ENCODE measurements at regions not wholly inside any gene's neighbourhood (a gene's known extent, or its start where the extent isn't known, plus 50 kb on each side); places are given as distances from the start of the nearest gene placed in this dataset.

DNA sequence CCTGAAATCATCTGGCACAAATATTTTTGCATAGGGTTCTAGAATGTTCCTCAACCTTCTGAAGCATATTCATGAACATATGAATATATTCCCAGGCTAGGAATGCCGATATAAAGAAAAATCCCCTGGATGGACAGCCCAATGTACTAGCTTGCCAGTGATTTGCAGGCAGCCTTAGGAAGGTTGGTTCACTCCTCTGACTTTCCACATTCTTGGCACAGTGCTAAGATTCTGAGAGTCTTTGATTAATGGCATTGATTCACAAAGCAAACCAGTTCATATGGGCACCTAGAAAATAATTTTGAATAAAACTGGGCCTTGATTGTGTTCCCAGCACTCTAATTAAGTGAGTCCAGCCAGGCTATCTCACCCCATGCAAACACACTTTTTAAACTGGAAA, 56.9 kb upstream of the ENPP4 start:
- WGBS (ENCODE audit: low lambda C conversion rate): 0% methylated on average over 1 of the region's 1 CpG
- Histone ChIP-seq H3K9me2 (no peaks in the 10 kb centered on the region), H3F3A (replicated peaks; ENCODE audit: insufficient read depth) (no peaks in the 10 kb centered on the region), H3K27me3 (ENCODE audit: insufficient read depth) (peaks cover 13% of the 10 kb centered on the region; the same call in 1 of the 2 replicates), H3K4me2 (no peak overlapping the region), H3K9ac (no peak overlapping the region), H3K4me3 (ENCODE audit: low read depth in 2 of 2, low read length in 1 of 2) (no peak overlapping the region), H3K36me3 (replicated peaks in 1 of 2; ENCODE audit: control insufficient read depth in 1 of 2, insufficient read depth in 2 of 2, low read length in 1 of 2) (no peaks in the 10 kb centered on the region), H3K27ac (ENCODE audit: low read depth in 2 of 2, low read length in 1 of 2) (no peak overlapping the region), H2AFZ (ENCODE audit: low read depth) (no peak overlapping the region), H3K4me1 (ENCODE audit: control insufficient read depth in 1 of 2, insufficient read depth in 2 of 2, low read depth in 1 of 2, low read length in 1 of 2) (no peaks in the 10 kb centered on the region), H3K79me2 (ENCODE audit: insufficient read depth) (no peaks in the 10 kb centered on the region), H4K20me1 (ENCODE audit: insufficient read depth) (no peaks in the 10 kb centered on the region), H3K9me3 (no peaks in the 10 kb centered on the region)
- POLR2A ChIA-PET: no interaction called here
- TF ChIP-seq, protein P1, sequence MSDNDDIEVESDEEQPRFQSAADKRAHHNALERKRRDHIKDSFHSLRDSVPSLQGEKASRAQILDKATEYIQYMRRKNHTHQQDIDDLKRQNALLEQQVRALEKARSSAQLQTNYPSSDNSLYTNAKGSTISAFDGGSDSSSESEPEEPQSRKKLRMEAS (IDR thresholded peaks at IDR 0.05; ENCODE audit: low read depth): no peak
- TF ChIP-seq MEF2A (IDR thresholded peaks at IDR 0.05; ENCODE audit: borderline replicate concordance, low read depth): no peak
- no peak for TF ChIP-seq EZH2phosphoT487 (IDR thresholded peaks at IDR 0.05; ENCODE audit: borderline replicate concordance, low read depth)
- TF ChIP-seq TAF1 (IDR thresholded peaks at IDR 0.05; ENCODE audit: borderline replicate concordance, low read depth, low read length): no peak
- CTCF ChIA-PET: no interaction called here
- DNase-seq: no peak

DNA sequence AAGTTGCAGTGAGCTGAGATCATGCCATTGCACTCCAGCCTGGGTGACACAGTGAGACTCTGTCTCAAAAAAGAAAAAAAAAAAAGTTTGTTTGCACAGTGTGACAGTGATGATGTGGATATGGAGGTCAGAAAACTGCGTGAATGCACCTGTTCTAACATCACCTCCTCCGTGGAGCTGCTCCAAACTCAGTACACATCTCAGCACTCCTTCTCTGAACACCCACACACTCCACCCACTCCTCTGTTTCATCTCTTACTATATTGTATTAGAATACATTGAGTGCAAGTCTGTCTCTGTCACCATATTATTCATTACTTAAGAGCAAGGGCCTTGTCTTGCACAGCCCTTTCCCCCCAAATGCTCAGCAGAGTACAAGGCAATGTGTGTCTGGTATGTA, 51.5 kb upstream of the ENPP4 start:
- H3K4me2 ChIP-seq: no peak overlapping the region
- CTCF ChIA-PET: interaction anchor here (4.3 kb wide), 1 partner anchor 12 kb away, joined by 27 read pairs; no protein-coding TSS in a partner anchor
- H3K27ac ChIP-seq (ENCODE audit: low read depth in 2 of 2, low read length in 1 of 2): no peak overlapping the region
- no peaks in the 10 kb centered on the region for H3K79me2 ChIP-seq (ENCODE audit: insufficient read depth)
- 3% methylated on average over 2 of the region's 2 CpGs for WGBS (ENCODE audit: low lambda C conversion rate)
- no peak for TF ChIP-seq GATA2 (CRISPR knock-in tag; IDR thresholded peaks at IDR 0.05)
- TF ChIP-seq GABPA (IDR thresholded peaks at IDR 0.05; ENCODE audit: low read depth): no peak
- no peak for DNase-seq
- no peaks in the 10 kb centered on the region for H3F3A ChIP-seq (replicated peaks; ENCODE audit: insufficient read depth)
- no peaks in the 10 kb centered on the region for H3K36me3 ChIP-seq (replicated peaks in 1 of 2; ENCODE audit: control insufficient read depth in 1 of 2, insufficient read depth in 2 of 2, low read length in 1 of 2)
- H3K9ac ChIP-seq: no peak overlapping the region
- no peaks in the 10 kb centered on the region for H3K4me1 ChIP-seq (ENCODE audit: control insufficient read depth in 1 of 2, insufficient read depth in 2 of 2, low read depth in 1 of 2, low read length in 1 of 2)
- H3K27me3 ChIP-seq (ENCODE audit: insufficient read depth): peaks cover 22% of the 10 kb centered on the region; the same call in 1 of the 2 replicates
- no peaks in the 10 kb centered on the region for H3K9me3 ChIP-seq
- no peaks in the 10 kb centered on the region for H3K9me2 ChIP-seq
- no peak overlapping the region for H2AFZ ChIP-seq (ENCODE audit: low read depth)
- POLR2A ChIA-PET: no interaction called here
- H3K4me3 ChIP-seq (ENCODE audit: low read depth in 2 of 2, low read length in 1 of 2): no peak overlapping the region
- no peaks in the 10 kb centered on the region for H4K20me1 ChIP-seq (ENCODE audit: insufficient read depth)

DNA sequence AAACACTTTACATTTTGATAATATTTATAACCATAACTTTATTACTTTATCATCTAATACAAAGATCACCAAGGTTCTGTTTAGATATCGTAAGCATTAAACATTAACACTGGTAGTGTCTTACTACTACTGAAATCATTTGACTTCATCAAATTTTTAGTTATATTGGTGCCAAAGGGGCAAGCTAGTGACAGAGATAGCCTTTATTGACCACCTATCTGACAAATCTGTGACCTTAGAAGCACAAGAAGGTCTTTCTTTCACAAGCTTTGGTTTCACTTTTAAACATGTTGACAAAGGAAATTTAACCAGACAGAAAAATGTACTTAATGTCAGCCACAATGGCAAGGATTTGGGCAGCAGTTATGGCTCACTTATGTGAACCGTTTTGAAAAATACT, 50.7 kb upstream of the ENPP4 start:
- ChIA-PET POLR2A (no interaction called here), CTCF (interaction anchor here (1.0 to 4.3 kb wide), 2 partner anchors 11 to 331 kb away, joined by 5 to 27 read pairs; no protein-coding TSS in a partner anchor)
- Histone ChIP-seq H3K36me3 (replicated peaks in 1 of 2; ENCODE audit: control insufficient read depth in 1 of 2, insufficient read depth in 2 of 2, low read length in 1 of 2) (no peaks in the 10 kb centered on the region), H2AFZ (ENCODE audit: low read depth) (no peak overlapping the region), H3K9ac (no peak overlapping the region), H3K4me3 (ENCODE audit: low read depth in 2 of 2, low read length in 1 of 2) (no peak overlapping the region), H3K4me2 (peak overlapping the region; percentile 33; the same call in 1 of the 2 replicates), H3K9me3 (no peaks in the 10 kb centered on the region), H3K9me2 (no peaks in the 10 kb centered on the region), H3K27me3 (ENCODE audit: insufficient read depth) (peaks cover 22% of the 10 kb centered on the region; the same call in 1 of the 2 replicates), H3K4me1 (ENCODE audit: control insufficient read depth in 1 of 2, insufficient read depth in 2 of 2, low read depth in 1 of 2, low read length in 1 of 2) (no peaks in the 10 kb centered on the region), H3K79me2 (ENCODE audit: insufficient read depth) (no peaks in the 10 kb centered on the region), H3K27ac (ENCODE audit: low read depth in 2 of 2, low read length in 1 of 2) (no peak overlapping the region), H4K20me1 (ENCODE audit: insufficient read depth) (no peaks in the 10 kb centered on the region), H3F3A (replicated peaks; ENCODE audit: insufficient read depth) (no peaks in the 10 kb centered on the region)
- WGBS (ENCODE audit: low lambda C conversion rate): 4% methylated on average over 2 of the region's 2 CpGs
- DNase-seq: no peak
- TF ChIP-seq JUND (IDR thresholded peaks at IDR 0.05) (no peak), NRF1 (IDR thresholded peaks at IDR 0.05; ENCODE audit: low read depth, low read length) (no peak), NFIC (IDR thresholded peaks at IDR 0.05; ENCODE audit: borderline replicate concordance) (no peak), YY1 (IDR thresholded peaks at IDR 0.05; ENCODE audit: low read depth) (no peak), CHD2 (IDR thresholded peaks at IDR 0.05; ENCODE audit: low read length, partially characterized antibody) (no peak), GATA2 (CRISPR knock-in tag; IDR thresholded peaks at IDR 0.05) (no peak), RFX5 (IDR thresholded peaks at IDR 0.05; ENCODE audit: low read length) (no peak), EP300 (IDR thresholded peaks at IDR 0.05; ENCODE audit: borderline replicate concordance in 1 of 2, low read depth in 1 of 2, low read length in 1 of 2) (no peak), TEAD4 (IDR thresholded peaks at IDR 0.05; ENCODE audit: borderline replicate concordance, insufficient read depth) (no peak), FOXM1 (IDR thresholded peaks at IDR 0.05; ENCODE audit: low read depth) (no peak), SMC3 (IDR thresholded peaks at IDR 0.05; ENCODE audit: low read depth, low read length) (no peak), MXI1 (IDR thresholded peaks at IDR 0.05; ENCODE audit: low read depth, low read length) (no peak), MEF2A (IDR thresholded peaks at IDR 0.05; ENCODE audit: borderline replicate concordance, low read depth) (no peak), GABPA (IDR thresholded peaks at IDR 0.05; ENCODE audit: low read depth) (no peak)
- TF ChIP-seq, protein P2, sequence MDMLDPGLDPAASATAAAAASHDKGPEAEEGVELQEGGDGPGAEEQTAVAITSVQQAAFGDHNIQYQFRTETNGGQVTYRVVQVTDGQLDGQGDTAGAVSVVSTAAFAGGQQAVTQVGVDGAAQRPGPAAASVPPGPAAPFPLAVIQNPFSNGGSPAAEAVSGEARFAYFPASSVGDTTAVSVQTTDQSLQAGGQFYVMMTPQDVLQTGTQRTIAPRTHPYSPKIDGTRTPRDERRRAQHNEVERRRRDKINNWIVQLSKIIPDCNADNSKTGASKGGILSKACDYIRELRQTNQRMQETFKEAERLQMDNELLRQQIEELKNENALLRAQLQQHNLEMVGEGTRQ (IDR thresholded peaks at IDR 0.05; ENCODE audit: borderline replicate concordance, low read depth, low read length): no peak
- TF ChIP-seq, protein P3, sequence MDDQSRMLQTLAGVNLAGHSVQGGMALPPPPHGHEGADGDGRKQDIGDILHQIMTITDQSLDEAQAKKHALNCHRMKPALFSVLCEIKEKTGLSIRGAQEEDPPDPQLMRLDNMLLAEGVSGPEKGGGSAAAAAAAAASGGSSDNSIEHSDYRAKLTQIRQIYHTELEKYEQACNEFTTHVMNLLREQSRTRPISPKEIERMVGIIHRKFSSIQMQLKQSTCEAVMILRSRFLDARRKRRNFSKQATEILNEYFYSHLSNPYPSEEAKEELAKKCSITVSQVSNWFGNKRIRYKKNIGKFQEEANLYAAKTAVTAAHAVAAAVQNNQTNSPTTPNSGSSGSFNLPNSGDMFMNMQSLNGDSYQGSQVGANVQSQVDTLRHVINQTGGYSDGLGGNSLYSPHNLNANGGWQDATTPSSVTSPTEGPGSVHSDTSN (IDR thresholded peaks at IDR 0.05): no peak
- TF ChIP-seq, protein P4, sequence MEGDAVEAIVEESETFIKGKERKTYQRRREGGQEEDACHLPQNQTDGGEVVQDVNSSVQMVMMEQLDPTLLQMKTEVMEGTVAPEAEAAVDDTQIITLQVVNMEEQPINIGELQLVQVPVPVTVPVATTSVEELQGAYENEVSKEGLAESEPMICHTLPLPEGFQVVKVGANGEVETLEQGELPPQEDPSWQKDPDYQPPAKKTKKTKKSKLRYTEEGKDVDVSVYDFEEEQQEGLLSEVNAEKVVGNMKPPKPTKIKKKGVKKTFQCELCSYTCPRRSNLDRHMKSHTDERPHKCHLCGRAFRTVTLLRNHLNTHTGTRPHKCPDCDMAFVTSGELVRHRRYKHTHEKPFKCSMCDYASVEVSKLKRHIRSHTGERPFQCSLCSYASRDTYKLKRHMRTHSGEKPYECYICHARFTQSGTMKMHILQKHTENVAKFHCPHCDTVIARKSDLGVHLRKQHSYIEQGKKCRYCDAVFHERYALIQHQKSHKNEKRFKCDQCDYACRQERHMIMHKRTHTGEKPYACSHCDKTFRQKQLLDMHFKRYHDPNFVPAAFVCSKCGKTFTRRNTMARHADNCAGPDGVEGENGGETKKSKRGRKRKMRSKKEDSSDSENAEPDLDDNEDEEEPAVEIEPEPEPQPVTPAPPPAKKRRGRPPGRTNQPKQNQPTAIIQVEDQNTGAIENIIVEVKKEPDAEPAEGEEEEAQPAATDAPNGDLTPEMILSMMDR (IDR thresholded peaks at IDR 0.05): no peak

All from SK-N-SH (cell line).